Germinal center (tissue), 1 donor: ENCODE measurements at regions not wholly inside any gene's neighbourhood (a gene's known extent, or its start where the extent isn't known, plus 50 kb on each side); places are given as distances from the start of the nearest gene placed in this dataset.
"Not testable (repeated sequence)": the region's sequence is repeated elsewhere in the genome, so short reads cannot be mapped to it uniquely, and the experiment has no call there.

ENCODE experiments used
- DNase-seq: peaks from one replicate; pipeline ENCODE4 v3.0.0; 2012; ENCODE audit warnings: mixed read lengths, low spot score

- no peak for DNase-seq
Observed at GRCh38 chr1:29408831-29409605, 172.7 kb downstream of the PTPRU start.

- DNase-seq: no peak
Observed at GRCh38 chr1:29406814-29407213, 170.5 kb downstream of the PTPRU start.

GRCh38 chr1:29400203-29400602 is 163.9 kb downstream of the PTPRU start:
- DNase-seq: not testable (repeated sequence)

GRCh38 chr1:29399465-29399864 is 163.1 kb downstream of the PTPRU start:
- no peak for DNase-seq

- DNase-seq: no peak
Observed at GRCh38 chr1:29398431-29398830, 162.1 kb downstream of the PTPRU start.

GRCh38 chr1:29397981-29398380 is 161.7 kb downstream of the PTPRU start:
- DNase-seq: no peak

- DNase-seq: no peak
Observed at GRCh38 chr1:29397256-29397590, 160.9 kb downstream of the PTPRU start.

- no peak for DNase-seq
Observed at GRCh38 chr1:29396438-29397255, 160.3 kb downstream of the PTPRU start.

GRCh38 chr1:29395736-29396437 is 159.6 kb downstream of the PTPRU start:
- no peak for DNase-seq

GRCh38 chr1:29394521-29395225 is 158.4 kb downstream of the PTPRU start:
- DNase-seq: no peak

- no peak for DNase-seq
Observed at GRCh38 chr1:29393451-29393826, 157.1 kb downstream of the PTPRU start.

- DNase-seq: no peak
Observed at GRCh38 chr1:29392486-29393450, 156.4 kb downstream of the PTPRU start.

GRCh38 chr1:29392036-29392435 is 155.7 kb downstream of the PTPRU start:
- no peak for DNase-seq

- no peak for DNase-seq
Observed at GRCh38 chr1:29391362-29391880, 155.1 kb downstream of the PTPRU start.

GRCh38 chr1:29390491-29391361 is 154.4 kb downstream of the PTPRU start:
- DNase-seq: no peak

- DNase-seq: no peak
Observed at GRCh38 chr1:29390075-29390474, 153.8 kb downstream of the PTPRU start.

- no peak for DNase-seq
Observed at GRCh38 chr1:29389533-29390041, 153.3 kb downstream of the PTPRU start.

- no peak for DNase-seq
Observed at GRCh38 chr1:29388884-29389283, 152.6 kb downstream of the PTPRU start.

GRCh38 chr1:29388170-29388569 is 151.8 kb downstream of the PTPRU start:
- DNase-seq: no peak

GRCh38 chr1:29387210-29387609 is 150.9 kb downstream of the PTPRU start:
- no peak for DNase-seq
